GM19372 (cell line): ENCODE measurements at regions not wholly inside any gene's neighbourhood (a gene's known extent, or its start where the extent isn't known, plus 50 kb on each side); places are given as distances from the start of the nearest gene placed in this dataset.
"Not testable (repeated sequence)": the region's sequence is repeated elsewhere in the genome, so short reads cannot be mapped to it uniquely, and the experiment has no call there.

Source experiments
- ATAC-seq: cut with Tn5 transposase; IDR thresholded peaks from one replicate; pipeline ENCODE4 v1.9.1; 2021; ENCODE audit warnings: mild to moderate bottlenecking, low read depth, moderate library complexity; ENCODE audit not compliant: unreplicated experiment

DNA sequence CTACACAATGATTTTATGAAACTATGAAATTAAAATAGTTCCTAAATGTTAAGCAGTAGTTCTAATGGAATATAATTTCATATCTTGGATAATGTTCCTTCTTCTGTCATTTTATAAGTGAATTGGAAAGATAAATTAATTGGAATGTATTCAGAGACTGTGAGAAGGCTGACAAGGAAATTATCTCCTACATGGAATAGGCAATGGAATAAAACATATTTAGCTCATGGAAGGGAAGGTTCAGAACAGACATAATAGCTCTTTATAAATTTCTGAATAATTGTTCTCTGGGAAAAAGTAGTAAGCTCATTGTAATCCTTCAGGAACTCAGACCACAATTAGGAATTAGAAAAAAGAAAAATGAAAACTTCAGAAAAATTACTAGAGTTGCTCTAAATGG is 1172.3 kb upstream of the SORCS1 start:
- no peak for ATAC-seq

- ATAC-seq: no peak
Measured at GRCh38 chr10:108327706-108328105, 1163.2 kb upstream of the SORCS1 start.

- ATAC-seq: no peak
Measured at GRCh38 chr10:108323274-108323798, 1158.8 kb upstream of the SORCS1 start.

GRCh38 chr10:108319434-108320222 is 1155.1 kb upstream of the SORCS1 start:
- ATAC-seq: no peak

- ATAC-seq: not testable (repeated sequence)
Measured at GRCh38 chr10:108315636-108316035, 1151.1 kb upstream of the SORCS1 start.

DNA sequence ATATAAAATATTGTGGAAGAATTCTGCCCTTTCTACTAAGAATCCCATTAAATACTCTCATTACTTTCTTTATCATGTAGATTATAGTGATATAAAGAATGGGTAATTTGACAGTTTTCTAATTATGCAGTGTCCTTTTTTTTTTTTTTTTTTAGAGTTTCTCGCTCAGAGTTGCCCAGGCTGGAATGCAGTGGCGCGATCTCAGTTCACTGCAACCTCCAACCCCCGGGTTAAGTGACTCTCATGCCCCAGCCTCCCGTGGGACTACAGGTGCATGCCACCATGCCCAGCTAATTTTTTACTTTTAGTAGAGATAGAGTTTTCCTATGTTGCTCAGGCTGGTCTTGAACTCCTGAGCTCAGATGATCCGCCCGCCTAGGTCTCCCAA is 1143.4 kb upstream of the SORCS1 start:
- ATAC-seq: no peak

GRCh38 chr10:108307250-108307924 is 1142.9 kb upstream of the SORCS1 start:
- no peak for ATAC-seq

DNA sequence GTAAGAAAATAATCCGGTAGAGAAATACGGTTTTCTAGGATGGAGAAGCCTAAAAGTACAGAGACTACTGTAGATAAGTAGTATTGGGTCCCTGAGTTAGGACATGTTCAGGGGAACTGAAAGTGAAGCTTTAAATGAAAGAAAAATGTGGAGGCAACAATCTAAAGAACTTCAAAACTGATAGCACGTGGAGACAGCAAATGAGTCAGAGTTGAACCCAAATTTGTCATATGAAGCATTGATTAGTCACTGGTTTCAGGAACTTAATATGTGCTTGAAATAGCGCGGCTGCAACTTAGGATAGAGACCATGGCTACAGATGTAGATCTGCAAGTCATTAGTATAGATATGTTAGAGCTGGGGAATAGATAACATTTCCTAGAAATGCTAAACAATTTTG is 1138.6 kb upstream of the SORCS1 start:
- no peak for ATAC-seq

GRCh38 chr10:108301002-108301401 is 1136.5 kb upstream of the SORCS1 start:
- no peak for ATAC-seq

- no peak for ATAC-seq
Measured at GRCh38 chr10:108290823-108291222, 1126.3 kb upstream of the SORCS1 start.

DNA sequence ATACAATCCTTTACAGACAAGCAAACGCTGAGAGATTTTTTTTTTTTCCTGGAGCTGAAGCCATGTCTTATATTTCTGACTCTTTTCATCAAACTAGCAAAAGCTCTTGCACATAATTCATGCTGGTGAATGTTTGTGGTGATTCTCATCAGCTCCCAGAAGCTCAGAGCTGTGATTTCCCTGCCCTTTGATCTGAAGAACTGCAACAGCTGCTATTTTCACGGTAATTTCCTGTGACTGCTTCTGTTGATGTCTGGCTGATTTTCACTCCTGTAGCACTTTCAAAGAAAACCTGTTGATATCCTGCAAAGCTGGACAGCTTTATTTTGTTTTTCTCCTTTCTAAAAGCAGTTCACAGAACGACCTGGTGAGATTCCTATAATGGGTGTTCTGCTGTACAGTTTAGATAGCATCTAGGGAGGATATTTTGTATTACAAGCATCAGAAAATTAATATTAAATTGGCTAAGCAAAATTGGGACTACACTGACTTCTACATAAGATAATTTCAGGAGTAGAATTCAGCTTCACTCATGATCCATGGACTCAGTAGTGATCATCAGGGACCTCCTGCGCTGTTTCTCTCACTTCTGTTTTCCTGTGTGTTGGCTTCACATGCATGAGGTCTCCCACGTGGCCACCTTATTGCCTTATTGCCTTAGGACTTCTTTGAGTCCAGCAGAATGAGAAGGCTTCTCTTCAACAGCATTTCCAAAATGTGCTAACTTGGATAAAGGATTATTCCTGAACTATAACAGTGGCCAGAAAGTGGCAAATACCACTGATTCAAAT is 1111.6 kb upstream of the SORCS1 start:
- ATAC-seq: no peak

DNA sequence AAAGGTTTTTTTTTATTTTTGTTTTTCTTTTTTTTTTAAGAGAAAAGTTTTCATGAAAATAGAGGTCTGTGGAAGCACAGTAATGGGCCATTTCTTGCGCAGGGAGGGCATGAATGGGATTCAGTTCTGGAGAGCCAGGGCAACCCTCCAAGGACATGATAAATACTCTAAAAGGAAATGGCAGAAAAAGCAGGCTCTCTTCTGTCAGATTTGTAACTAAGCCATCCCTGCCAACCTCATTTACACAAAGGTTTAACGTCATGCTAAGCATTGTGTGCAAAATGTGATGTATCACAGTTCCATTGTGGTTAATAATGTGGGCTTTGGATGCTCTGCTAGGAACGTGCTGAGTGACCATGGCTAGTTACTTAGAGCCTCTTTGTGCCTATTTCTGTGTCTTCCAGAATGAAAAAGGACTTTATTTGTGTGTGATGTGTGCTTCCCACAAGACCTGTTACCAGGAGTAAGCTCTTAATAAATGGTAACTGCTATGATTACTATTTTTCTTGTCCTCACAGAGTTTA is 1095.9 kb upstream of the SORCS1 start:
- no peak for ATAC-seq

DNA sequence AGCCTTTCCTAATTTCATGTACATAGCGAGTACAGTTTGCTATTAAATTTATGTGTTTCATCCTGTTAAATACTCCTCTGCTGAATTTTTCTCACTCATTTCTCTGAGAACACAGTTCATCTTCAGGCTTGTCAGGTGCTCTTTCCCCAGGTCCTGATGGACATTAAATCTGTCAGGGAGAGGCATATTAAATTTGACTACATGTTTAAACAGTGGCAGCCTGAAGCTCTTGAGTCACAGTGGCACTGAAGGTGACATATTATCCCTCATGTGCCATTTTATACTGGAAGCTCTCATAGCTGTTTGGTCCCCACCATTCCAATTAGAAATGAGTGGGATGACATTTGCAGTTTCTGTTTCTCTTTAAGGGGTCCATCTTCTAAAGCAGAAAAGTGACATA is 1089.6 kb upstream of the SORCS1 start:
- ATAC-seq: no peak

DNA sequence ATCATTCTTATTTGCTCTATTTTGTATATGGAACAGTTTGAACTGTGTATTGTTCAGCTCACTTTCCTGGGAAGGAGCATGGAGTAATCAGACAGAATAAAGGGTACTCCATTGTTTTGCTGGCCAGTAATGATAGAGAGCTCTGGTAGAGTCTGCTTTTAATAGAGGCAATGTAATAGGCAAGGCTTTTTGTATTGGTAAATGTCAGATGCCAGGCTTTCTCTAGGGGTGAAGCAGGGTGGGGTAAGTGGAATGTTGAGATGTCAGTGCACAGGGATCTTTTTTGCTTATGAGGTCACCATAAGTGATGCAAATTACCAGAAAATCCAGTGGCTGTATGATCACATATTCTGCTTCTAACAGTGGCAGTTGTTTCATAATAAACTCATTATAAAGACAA is 1088.3 kb upstream of the SORCS1 start:
- ATAC-seq: no peak

DNA sequence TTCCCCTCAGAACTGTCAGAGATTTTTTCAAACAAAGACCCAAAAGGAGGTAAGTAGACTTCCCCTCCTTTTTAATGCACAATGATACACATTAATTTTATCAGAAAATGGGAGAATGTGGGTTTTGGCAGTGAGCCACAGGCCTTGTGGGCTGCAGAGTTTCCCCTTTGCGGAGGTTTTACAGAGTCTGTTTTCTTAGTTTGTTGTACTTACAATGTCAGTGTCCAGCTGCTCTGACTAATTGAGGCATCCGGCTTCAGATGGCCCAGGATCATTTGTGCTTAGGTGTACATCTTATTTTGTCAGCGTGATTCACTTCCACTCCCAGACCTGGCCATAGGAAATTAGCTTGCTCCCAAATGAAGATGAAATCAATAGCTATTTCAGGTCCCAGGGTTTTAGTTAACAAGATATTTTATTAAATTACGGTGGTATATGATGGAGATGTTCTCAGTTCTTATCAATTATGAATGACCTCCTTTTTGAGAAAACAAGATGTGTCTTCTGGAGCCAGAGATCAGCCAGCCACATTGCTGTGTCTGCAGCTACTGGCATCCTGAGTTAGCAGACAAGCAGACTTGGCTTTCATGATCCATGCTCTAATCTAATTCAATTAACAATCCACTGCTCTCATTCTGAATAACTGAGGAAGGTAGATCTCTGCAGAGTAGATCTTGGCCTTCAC is 1086.6 kb upstream of the SORCS1 start:
- no peak for ATAC-seq

DNA sequence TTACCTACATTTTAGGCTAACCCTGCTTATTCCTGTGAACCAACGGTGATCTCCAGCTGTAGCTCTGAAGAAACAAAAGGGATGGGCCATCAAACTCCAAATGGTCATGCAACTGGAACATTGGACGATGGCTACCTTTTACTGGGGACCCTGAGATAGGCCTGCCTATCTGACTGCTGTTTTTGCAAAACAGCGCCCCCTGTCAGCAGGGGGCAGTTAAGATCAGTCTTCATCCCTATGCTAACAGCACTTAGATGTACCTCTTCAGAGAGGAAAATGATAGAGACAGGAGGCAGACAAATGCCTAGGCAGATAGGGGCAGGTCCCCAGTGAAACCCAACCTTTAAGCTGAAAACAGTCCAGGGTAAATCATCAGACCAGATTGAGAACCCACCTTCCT is 1085.4 kb upstream of the SORCS1 start:
- ATAC-seq: no peak

GRCh38 chr10:108244443-108245228 is 1080.1 kb upstream of the SORCS1 start:
- no peak for ATAC-seq

DNA sequence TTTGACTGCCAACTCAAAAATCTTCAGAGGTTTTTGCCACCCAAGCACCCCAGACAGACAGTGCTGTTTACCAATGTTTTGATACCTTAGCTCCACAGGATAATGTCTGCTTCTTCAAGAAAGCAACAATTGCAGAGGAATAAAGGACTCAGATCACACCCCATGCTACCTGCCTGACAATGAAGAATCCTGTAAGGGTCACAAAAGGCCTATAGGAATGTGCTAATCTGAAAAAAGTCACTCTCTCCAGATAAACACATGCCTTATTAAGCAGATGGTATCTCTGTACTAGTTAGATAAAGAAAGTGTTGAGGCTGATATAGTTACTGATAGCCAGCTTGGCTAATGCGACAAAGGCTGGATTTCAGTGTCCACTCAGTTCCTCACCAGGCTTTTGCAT is 1076.7 kb upstream of the SORCS1 start:
- ATAC-seq: no peak

DNA sequence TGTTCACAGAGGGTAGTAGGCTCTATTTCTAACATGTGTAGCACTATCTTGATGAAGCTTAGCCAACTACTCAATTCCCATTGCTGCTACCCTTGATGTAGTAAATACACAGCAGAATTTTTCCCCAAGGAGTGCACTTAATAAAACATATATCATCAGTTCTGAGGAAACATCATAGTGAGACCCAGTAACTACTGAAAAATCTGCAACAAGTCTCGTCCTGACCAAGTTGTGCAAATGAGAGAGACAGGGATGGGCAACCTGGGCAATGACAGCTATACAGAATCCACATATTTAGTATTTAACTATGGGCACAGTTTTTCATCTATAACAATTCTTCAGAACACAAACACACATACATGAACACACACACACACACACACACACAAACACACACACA is 1073.8 kb upstream of the SORCS1 start:
- ATAC-seq: no peak
